Panc1 (cell line): ENCODE measurements at regions not wholly inside any gene's neighbourhood (a gene's known extent, or its start where the extent isn't known, plus 50 kb on each side); places are given as distances from the start of the nearest gene placed in this dataset.

Source experiments
- ATAC-seq: fragments of 200-7000 bp; cut with Tn5 transposase; 2 replicates; pipeline ENCODE4 v1.9.1; 2020; ENCODE audit warnings: mild to moderate bottlenecking, moderate library complexity
- BruUV-seq: library from RNA; stranded (reverse); fragments of 400-500 nt; replicated peaks from 2 replicates; lab custom pipeline; 2021; lab: Mats Ljungman, UMichigan
- CTCF ChIA-PET: fragments of 300-600 bp; sonication (Branson Sonifier 250); formaldehyde crosslinking; loops from one replicate; lab custom pipeline; 2022; ENCODE audit warnings: antibody characterized with exemption; lab: Charles Lee
- POLR2A ChIA-PET: fragments of 300-600 bp; sonication (Branson Sonifier 250); formaldehyde crosslinking; loops from one replicate; lab custom pipeline; 2022; ENCODE audit warnings: antibody characterized with exemption; lab: Charles Lee
- DNase-seq: peaks from one replicate; pipeline ENCODE4 v3.0.0-alpha.2; 2010; ENCODE audit warnings: low read depth, low spot score
- H3K27ac ChIP-seq: 2 replicates; pipeline ENCODE4 v1.5.1; 2011; ENCODE audit warnings: mild to moderate bottlenecking, low read length, inconsistent platforms
- H3K27me3 ChIP-seq: fragments of 200-500 bp; sonication (Bioruptor generic); 2 replicates; pipeline ENCODE4 v1.6.0; 2014; ENCODE audit warnings: low read length, inconsistent platforms; ENCODE audit not compliant: control insufficient read depth, insufficient read depth
- H3K36me3 ChIP-seq: fragments of 200-500 bp; sonication (Bioruptor generic); 2 replicates; pipeline ENCODE4 v1.5.1; 2014; ENCODE audit warnings: inconsistent platforms, mild to moderate bottlenecking, low read length, moderate library complexity; ENCODE audit not compliant: control insufficient read depth, insufficient read depth
- H3K4me1 ChIP-seq: 2 replicates; pipeline ENCODE4 v1.5.1; 2011; ENCODE audit warnings: inconsistent platforms, mild to moderate bottlenecking, low read length, moderate library complexity; ENCODE audit not compliant: control insufficient read depth, insufficient read depth
- H3K4me3 ChIP-seq, 2 experiments: 2 replicates each; pipeline ENCODE4 v1.5.1; 2011 to 2012; ENCODE audit warnings: low read depth in 2 of 2, low read length in 2 of 2, mild to moderate bottlenecking in 2 of 2, inconsistent platforms in 1 of 2, moderate library complexity in 1 of 2
- H3K9me3 ChIP-seq: fragments of 200-500 bp; sonication (Bioruptor generic); 2 replicates; pipeline ENCODE4 v1.5.1; 2014; ENCODE audit warnings: low read depth, mild to moderate bottlenecking, inconsistent platforms, low read length, moderate library complexity; ENCODE audit not compliant: control insufficient read depth, insufficient read depth
- POLR2AphosphoS5 ChIP-seq: IDR thresholded peaks from 2 replicates; pipeline ENCODE4 v1.6.1; 2012; ENCODE audit warnings: mild to moderate bottlenecking, low read depth, low read length, moderate library complexity
- SIN3A ChIP-seq: IDR thresholded peaks from 2 replicates; pipeline ENCODE4 v1.6.1; 2012; ENCODE audit warnings: low read depth, mild to moderate bottlenecking, low read length, moderate library complexity, borderline replicate concordance; ENCODE audit not compliant: insufficient read depth
- TCF7L2 ChIP-seq: IDR thresholded peaks from 2 replicates; pipeline ENCODE4 v1.6.1; 2011; ENCODE audit warnings: mild to moderate bottlenecking, low read depth, low read length, inconsistent platforms
- in situ Hi-C: cut with HindIII; loops from 2 replicates; pipeline ENCODE4 v1.10.0; 2016; ENCODE audit warnings: low sequenced_read_pairs, low pct_unique_long_range_greater_than_20kb
- intact Hi-C: fragments of 100-400 bp; cut with micrococcal nuclease; formaldehyde crosslinking; loops from one replicate; pipeline ENCODE4 v1.10.0; 2022; ENCODE audit not compliant: unreplicated experiment
- TF ChIP-seq, protein P1 (sequence below), 2 experiments: IDR thresholded peaks; 2 replicates each; pipeline ENCODE4 v1.6.1; 2011 to 2012; ENCODE audit warnings: low read depth in 2 of 2, control low read depth in 1 of 2, low read length in 1 of 2, mild to moderate bottlenecking in 1 of 2, moderate library complexity in 1 of 2; ENCODE audit not compliant: insufficient read depth in 1 of 2
- TF ChIP-seq, protein P2 (sequence below): fragments of 450-650 bp; IDR thresholded peaks from 2 replicates; pipeline ENCODE4 v1.5.1; 2017; ENCODE audit warnings: mild to moderate bottlenecking

DNA sequence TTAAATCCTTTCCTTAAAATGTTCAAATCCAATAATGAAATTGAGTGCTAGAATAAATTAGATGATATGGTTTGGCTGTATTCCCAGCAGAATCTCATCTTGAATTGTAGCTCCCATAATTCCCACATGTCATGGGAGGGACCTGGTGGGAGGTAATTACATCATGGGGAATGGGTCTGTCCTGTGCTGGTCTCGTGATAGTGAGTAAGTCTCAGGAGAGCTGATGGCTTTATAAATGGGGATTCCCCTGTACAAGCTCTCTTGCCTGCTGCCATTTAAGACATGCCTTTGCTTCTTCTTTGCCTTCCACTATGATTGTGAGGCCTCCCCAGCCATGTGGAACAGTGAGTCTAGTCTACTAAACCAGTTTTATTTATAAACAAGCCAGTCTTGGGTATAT lies 508.5 kb downstream of the ETNK1 start:
- H3K36me3 ChIP-seq, result no peaks in the 10 kb centered on the region
- POLR2A ChIA-PET, result no interaction called here
- CTCF ChIA-PET, result no interaction called here

DNA sequence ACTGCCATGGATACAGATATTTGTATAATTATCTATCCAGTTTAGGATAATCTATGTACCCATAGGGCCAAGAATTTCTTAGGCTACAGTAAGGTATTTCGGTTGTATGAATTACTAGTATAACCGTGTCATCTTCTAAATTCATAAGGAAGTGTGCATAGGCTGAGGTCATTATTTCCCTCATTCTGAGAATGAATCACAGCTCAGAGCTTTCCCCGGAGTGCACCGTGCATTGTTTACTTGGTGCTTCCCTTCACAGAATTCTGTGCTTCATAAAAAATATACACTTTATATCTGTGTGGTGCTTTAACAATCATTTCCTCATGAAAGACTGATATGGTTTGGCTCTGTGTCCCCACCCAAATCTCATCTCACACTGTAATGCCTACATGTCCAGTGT lies 514.1 kb downstream of the ETNK1 start:
- Histone ChIP-seq H3K4me3 (no peak overlapping the region), H3K4me1 (no peaks in the 10 kb centered on the region), H3K27me3 (no peaks in the 10 kb centered on the region), H3K9me3 (no peaks in the 10 kb centered on the region), H3K36me3 (no peaks in the 10 kb centered on the region), H3K27ac (no peak overlapping the region)
- no TSS peak for BruUV-seq
- no peak for TF ChIP-seq POLR2AphosphoS5
- no peak for TF ChIP-seq SIN3A
- no peak for TF ChIP-seq TCF7L2
- TF ChIP-seq, protein P1, sequence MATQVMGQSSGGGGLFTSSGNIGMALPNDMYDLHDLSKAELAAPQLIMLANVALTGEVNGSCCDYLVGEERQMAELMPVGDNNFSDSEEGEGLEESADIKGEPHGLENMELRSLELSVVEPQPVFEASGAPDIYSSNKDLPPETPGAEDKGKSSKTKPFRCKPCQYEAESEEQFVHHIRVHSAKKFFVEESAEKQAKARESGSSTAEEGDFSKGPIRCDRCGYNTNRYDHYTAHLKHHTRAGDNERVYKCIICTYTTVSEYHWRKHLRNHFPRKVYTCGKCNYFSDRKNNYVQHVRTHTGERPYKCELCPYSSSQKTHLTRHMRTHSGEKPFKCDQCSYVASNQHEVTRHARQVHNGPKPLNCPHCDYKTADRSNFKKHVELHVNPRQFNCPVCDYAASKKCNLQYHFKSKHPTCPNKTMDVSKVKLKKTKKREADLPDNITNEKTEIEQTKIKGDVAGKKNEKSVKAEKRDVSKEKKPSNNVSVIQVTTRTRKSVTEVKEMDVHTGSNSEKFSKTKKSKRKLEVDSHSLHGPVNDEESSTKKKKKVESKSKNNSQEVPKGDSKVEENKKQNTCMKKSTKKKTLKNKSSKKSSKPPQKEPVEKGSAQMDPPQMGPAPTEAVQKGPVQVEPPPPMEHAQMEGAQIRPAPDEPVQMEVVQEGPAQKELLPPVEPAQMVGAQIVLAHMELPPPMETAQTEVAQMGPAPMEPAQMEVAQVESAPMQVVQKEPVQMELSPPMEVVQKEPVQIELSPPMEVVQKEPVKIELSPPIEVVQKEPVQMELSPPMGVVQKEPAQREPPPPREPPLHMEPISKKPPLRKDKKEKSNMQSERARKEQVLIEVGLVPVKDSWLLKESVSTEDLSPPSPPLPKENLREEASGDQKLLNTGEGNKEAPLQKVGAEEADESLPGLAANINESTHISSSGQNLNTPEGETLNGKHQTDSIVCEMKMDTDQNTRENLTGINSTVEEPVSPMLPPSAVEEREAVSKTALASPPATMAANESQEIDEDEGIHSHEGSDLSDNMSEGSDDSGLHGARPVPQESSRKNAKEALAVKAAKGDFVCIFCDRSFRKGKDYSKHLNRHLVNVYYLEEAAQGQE (IDR thresholded peaks at IDR 0.05; ENCODE audit: insufficient read depth in 1 of 2, low read depth in 2 of 2, low read length in 1 of 2), result no peak
- TF ChIP-seq, protein P2, sequence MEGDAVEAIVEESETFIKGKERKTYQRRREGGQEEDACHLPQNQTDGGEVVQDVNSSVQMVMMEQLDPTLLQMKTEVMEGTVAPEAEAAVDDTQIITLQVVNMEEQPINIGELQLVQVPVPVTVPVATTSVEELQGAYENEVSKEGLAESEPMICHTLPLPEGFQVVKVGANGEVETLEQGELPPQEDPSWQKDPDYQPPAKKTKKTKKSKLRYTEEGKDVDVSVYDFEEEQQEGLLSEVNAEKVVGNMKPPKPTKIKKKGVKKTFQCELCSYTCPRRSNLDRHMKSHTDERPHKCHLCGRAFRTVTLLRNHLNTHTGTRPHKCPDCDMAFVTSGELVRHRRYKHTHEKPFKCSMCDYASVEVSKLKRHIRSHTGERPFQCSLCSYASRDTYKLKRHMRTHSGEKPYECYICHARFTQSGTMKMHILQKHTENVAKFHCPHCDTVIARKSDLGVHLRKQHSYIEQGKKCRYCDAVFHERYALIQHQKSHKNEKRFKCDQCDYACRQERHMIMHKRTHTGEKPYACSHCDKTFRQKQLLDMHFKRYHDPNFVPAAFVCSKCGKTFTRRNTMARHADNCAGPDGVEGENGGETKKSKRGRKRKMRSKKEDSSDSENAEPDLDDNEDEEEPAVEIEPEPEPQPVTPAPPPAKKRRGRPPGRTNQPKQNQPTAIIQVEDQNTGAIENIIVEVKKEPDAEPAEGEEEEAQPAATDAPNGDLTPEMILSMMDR, result no peak
- ATAC-seq (no peak), DNase-seq (no peak)
- in situ Hi-C loops (no loop called here), intact Hi-C loops (no loop called here)
- CTCF ChIA-PET, result no interaction called here
- POLR2A ChIA-PET, result no interaction called here

More for the DNA sequence above, 508.5 kb downstream of the ETNK1 start:
- BruUV-seq, result no TSS peak
- no peak overlapping the region for H3K4me3 ChIP-seq
- intact Hi-C loops (no loop called here), in situ Hi-C loops (no loop called here)
- no peak for ATAC-seq
- no peaks in the 10 kb centered on the region for H3K4me1 ChIP-seq
- TF ChIP-seq SIN3A (no peak), TCF7L2 (no peak), POLR2AphosphoS5 (no peak)
- TF ChIP-seq, protein P2, result no peak
- TF ChIP-seq, protein P1 (IDR thresholded peaks at IDR 0.05; ENCODE audit: insufficient read depth in 1 of 2, low read depth in 2 of 2, low read length in 1 of 2), result no peak
- no peaks in the 10 kb centered on the region for H3K27me3 ChIP-seq
- H3K27ac ChIP-seq, result no peak overlapping the region
- H3K9me3 ChIP-seq, result no peaks in the 10 kb centered on the region
- no peak for DNase-seq
